Left ventricle myocardium superior (tissue), 1 donor: ENCODE measurements at regions not wholly inside any gene's neighbourhood (a gene's known extent, or its start where the extent isn't known, plus 50 kb on each side); places are given as distances from the start of the nearest gene placed in this dataset.
"Not testable (repeated sequence)": the region's sequence is repeated elsewhere in the genome, so short reads cannot be mapped to it uniquely, and the experiment has no call there.

Experiments
- ATAC-seq: fragments of 200-7000 bp; cut with Tn5 transposase; one replicate; pipeline ENCODE4 v1.9.1; 2020; ENCODE audit warnings: mild to moderate bottlenecking, moderate library complexity
- DNase-seq: peaks from one replicate; pipeline ENCODE4 v3.0.0-alpha.2; 2020
- intact Hi-C: fragments of 100-400 bp; cut with micrococcal nuclease; formaldehyde crosslinking; loops from one replicate; pipeline ENCODE4 v1.11.0; 2022
- donor health status: DM: no; HTN: yes; CAD: no; lungs with severe emphysema.

DNA sequence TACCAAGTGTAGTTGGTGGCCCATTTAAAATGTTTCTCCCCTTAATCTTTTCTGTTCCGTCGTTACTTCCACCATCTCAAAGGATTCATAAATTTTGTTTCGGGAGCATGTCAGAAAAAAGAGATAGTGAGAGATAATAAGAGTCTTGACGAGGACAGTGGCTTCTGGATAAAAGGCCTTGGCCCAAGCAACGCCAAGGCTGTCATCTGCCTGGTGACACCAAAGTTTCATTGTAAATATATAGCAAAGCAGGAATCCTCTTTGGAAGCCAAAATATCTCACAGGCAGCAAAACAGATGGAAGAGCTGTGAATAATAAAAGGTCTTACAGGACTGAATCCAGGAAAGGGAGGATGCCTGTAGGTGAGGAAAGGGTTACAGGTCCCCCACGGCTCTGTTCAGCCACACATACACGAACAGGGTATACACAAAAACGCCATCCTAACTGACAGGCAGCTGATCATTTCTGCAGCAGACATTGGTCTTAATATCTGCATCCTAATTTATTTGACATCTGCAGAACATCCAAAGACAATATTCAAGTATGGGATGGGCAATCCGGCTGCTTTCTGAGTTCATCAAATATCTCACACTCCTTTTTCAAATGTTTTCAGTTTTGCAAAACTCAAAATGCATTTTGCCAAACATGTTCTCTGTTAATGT lies 382.8 kb downstream of the OSR1 start:
- no peak for DNase-seq
- ATAC-seq, result no peak
- intact Hi-C loops, result no loop called here

DNA sequence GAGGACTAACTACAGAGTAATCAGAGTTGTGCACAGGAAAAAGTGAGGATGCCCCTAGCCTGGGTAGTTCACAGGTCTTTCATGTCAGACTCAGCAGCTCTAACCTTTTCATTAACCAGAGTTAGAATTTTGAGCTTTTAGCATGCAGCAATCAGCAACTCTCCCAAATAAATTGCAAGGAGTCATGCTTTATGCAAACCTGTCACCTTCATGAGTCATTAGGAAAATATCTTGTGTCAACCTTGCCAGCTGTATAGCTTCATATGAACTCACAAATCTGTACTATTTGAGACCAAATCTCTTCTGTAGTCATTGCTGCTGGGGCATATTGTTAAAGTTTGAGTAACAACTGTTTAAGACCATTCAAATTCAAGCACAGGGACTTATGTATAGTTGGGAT lies 382.3 kb upstream of the NT5C1B start:
- DNase-seq (no peak), ATAC-seq (no peak)
- intact Hi-C loops, result no loop called here

DNA sequence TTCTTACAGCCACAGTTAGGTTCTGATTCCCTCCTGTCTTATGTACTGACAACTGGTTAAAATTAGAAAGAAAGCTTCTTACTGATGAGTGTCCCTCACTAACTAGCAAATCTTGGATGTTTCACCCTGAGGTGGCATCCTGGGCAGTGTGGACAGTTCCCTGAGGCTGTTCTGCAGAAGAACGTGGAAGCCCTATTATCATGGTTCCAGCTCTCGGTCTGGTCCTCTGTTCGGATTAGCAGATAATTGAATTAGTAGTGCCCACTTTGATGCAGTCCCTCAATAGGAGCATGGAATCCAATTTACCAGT lies 381.7 kb upstream of the NT5C1B start:
- ATAC-seq, result no peak
- intact Hi-C loops, result no loop called here
- no peak for DNase-seq

DNA sequence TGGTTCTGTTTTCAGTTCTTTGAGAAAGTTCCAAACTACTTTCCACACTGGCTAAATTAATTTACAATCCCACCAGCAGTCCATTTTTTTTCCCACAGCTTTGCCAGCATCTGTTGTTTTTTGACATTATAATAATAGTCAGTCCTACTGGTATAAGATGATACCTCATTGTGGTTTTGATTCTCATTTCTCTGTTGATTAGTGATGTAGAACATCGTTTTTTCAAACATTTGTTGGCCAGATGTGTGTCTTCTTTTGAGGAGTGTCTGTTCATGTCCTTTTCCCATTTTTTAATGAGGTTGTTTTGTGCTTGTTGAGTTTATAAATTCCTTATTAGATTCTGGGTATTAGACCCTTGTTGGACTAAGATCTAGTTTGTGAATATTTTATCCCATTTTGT lies 376.8 kb upstream of the NT5C1B start:
- DNase-seq (no peak), ATAC-seq (no peak)
- intact Hi-C loops, result no loop called here

DNA sequence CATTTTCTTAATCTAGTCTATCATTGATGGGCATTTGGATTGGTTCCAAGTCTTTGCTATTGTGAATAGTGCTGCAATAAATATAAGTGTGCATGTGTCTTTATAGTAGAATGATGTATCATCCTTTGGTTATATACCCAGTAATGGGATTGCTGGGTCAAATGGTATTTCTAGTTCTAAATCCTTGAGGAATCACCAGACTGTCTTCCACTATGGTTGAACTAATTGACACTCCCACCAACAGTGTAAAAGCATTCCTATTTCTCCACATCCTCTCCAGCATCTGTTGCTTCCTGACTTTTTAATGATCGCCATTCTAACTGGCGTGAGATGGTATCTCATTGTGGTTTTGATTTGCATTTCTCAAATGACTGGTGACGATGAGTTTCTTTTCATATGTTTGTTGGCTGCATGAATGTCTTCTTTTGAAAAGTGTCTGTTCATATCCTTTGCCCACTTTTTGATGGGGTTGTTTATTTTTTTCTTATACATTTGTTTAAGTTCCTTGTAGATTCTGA lies 374.4 kb upstream of the NT5C1B start:
- DNase-seq, intact Hi-C loops, ATAC-seq: not testable (repeated sequence)

DNA sequence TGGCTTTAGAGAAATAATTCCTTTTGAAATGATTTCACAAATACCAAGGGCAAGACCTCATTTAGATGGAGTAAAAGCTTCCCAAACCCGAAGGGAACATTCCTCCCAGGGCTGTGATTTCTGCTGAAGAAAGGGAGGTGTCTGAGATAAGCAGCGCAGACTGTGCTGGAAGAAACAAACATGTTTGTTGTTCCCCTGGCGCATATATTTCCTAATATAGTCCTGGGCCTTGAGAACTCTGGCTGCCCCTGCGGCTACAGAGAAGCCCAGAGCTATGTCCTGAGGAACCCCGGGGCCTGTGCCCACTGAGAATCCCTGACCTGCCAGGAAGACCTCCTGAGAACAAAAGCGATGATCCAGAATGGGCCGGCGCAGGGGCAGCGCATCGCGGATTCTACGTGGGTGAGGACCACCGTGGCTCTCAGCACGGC lies 372.6 kb upstream of the NT5C1B start:
- intact Hi-C loops, result no loop called here
- ATAC-seq (peak; percentile 17), DNase-seq (peak; percentile 33)

DNA sequence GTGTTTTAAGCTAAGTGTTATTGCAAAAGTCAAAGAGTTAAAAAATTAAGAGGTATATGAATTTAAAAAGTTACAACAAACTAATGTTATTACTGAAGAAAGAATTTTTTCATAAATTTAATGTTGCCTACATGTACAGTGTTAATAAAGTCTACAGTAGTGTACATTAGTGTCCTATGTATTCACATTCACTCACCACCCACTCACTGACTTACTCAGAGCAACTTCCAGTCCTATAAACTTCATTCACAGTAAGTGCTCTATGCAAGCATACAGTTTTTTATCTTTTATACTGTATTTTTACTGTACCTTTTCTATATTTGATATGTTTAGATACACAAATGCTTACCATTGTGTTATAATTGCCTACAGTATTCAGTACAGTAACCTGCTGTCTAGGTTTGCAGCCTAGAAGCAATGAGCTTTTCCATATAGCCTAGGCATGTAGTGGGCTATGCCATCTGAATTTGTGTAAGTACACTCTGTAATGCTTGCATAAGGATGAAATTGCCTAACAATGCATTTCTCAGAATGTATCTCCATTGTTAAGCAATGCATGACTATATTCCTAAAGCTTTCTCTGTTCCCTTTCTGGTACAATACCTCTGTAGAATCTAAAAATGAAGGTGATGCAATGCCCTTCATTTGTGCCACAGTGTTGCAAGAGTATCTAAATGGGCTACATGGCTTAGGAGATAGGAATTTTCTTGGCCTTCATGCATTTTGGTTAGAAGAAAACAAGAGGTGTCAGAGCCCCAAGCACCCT lies 370.8 kb upstream of the NT5C1B start:
- DNase-seq, result no peak
- ATAC-seq, result no peak
- intact Hi-C loops, result no loop called here

DNA sequence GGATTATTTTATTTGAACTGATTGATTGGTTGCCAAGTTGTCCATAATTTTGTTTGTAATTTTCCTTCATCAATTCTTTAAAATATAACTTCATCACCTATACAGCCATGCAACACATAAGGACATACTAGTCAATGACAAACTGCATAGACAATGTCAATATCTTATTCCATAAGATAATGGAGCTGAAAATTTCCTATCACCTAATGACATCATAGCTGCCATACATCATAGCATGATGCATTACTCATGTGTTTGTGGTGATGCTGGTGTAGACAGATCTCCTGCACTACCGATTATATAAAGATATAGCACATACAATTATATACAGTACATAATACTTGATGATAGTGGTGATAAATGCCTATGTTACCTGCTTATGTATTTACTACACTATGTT lies 369.8 kb upstream of the NT5C1B start:
- no peak for ATAC-seq
- intact Hi-C loops, result no loop called here
- no peak for DNase-seq

DNA sequence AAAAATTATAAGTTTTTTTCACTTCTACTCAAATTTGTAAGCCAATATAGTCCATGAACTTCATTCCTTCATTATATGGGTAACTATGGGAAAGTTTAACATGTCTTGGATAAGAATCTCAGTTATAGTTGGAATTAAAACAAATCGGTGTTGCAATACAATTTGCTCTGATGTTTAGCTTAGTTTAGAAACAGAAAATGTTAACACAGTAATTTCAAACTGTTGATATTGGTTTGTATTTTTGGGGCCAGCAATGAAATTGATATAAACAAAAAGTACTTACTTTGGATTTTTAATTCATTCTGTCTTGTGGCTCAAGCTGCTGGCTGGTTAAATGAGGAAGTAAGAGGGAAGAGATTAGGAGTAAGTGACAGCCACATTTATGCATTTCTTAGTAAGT lies 368.5 kb upstream of the NT5C1B start:
- ATAC-seq (no peak), DNase-seq (no peak)
- intact Hi-C loops, result no loop called here

DNA sequence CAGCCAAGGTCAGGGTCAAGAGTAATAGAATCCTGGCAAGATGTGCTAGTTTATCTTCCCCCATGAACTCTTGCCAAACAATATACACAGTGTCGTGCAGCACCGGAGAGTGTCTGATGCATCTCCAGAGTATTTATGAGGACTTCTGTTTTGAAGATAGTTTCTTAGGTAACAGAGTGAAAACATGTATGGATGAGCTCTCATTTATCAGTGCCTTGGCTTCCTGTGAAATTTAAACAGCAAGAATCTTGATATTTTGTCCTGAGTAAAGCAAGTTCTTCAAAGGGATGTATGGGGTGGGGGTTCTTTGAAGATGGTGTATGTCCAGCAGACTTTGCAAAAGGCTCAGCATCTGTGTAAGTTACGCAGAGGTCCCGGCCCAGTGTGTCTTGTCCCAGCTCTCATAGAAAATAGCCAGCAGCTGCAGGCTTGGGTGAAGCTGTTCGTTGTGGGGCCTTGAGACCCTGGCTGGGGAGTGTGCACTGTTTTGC lies 361.0 kb upstream of the NT5C1B start:
- intact Hi-C loops, result no loop called here
- ATAC-seq (peak; percentile 47), DNase-seq (no peak)

DNA sequence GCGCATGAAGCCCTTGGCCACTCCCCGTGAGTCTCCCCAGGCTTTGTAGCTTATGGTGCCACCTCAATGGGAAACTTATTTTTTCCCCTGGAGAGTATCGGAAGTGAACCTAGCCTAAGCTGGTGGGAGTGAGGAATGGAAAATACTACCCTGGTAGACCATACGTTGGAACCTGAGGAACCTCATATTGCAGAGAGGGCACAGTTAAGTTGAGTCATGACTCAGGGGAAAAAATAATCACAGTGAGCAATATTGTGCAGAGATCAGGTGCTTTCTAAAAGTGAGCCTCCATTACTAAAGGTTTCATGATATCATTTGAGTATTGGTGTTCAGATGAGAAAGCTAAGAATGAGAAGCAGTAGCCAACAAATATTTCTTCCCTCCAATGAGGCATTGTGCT lies 360.5 kb upstream of the NT5C1B start:
- DNase-seq (no peak), ATAC-seq (no peak)
- intact Hi-C loops, result no loop called here

DNA sequence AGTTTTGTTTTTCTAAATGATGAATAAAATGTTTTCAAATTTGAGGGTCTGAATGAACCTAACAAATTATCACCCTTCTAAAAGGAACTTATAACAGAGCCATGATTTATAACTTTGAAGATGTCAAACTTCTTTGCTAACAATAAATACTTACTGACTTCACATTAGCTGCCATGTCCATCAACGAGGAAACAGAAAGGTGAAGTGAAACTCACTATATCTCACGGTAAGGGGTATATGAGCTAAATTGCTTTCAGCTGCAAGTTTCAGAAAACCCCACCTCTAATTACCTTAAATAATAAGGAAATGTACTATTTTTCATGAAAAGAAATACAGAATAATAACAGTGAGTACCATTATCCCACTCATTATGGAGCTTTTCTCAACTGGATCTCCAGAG lies 350.8 kb upstream of the NT5C1B start:
- DNase-seq (no peak), ATAC-seq (no peak)
- intact Hi-C loops, result no loop called here

DNA sequence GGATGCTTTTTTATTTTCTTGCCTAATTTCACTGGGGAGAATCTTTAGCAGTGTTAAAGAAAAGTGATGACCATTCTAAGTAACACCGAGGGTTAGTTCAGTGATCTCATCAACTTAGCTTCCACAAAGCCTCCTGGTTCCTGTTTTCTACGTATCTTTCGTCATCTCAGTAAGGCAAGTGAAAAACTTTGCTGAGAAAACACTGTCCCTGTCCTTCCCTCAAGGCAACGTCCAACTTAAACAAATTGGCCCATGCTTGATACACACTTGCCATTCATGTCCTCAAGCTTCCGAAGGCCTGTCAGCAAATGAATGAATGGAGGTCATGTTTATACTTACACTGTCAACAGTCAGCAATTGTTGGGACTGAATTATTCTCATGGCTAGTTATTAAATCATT lies 350.4 kb upstream of the NT5C1B start:
- ATAC-seq, intact Hi-C loops, DNase-seq: not testable (repeated sequence)

DNA sequence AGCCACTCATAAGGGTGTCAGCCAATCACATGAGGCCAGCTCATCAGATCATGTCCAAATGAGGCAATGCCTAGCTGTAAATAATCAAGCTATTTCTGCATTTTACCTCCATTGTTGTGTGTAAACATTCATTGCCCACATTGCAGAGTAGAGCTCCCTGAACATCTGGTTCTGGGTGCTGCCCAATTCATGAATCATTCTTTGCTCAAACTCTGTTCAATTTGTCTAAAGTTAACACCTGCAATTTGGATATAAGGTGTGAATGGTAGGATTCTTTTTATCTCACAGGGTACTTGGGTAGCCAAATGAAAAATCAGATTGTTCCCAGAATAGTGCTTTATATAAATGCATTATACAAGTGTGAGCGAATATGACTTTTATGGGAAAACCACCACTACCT lies 345.5 kb upstream of the NT5C1B start:
- intact Hi-C loops, result no loop called here
- DNase-seq, result no peak
- no peak for ATAC-seq

DNA sequence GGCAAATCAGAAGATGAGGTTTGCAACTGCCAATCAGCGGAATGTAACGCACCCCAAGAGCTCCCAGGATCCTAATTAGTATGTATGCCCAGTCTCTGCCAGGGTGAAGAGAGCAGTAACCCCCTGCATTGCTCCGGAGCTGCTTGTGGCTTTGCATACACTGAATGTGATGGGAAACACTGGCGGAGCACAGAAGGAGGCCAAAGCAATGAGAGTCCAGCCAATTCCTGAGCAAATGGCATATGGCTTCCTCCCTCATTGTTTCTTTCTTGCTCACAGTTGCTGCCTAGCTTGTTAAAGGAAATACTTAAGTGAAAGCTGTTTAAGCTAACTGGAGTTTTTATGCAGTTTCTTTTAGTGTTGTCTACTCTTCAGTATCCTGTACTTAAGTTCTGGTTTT lies 343.5 kb upstream of the NT5C1B start:
- intact Hi-C loops, result no loop called here
- no peak for DNase-seq
- no peak for ATAC-seq

DNA sequence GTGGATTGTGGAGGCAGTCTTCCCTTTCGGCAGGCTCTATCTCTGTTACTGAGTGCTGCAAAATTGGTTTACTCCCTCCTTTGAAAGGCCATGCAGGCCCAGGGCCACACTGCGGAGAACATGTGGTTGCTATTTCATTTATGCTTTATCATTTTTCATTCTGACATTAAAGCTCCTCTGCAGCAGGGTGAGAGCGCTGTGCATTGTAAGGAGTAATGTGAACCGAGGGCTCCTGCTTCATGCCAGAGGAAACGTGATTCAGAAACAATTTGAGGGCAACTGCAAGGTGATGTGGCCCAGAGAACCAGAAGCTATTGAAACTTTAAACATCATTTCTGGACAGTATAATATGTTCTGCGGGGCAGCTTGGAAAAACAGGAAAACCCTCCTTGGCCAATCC lies 341.6 kb upstream of the NT5C1B start:
- intact Hi-C loops, result no loop called here
- DNase-seq (no peak), ATAC-seq (no peak)

DNA sequence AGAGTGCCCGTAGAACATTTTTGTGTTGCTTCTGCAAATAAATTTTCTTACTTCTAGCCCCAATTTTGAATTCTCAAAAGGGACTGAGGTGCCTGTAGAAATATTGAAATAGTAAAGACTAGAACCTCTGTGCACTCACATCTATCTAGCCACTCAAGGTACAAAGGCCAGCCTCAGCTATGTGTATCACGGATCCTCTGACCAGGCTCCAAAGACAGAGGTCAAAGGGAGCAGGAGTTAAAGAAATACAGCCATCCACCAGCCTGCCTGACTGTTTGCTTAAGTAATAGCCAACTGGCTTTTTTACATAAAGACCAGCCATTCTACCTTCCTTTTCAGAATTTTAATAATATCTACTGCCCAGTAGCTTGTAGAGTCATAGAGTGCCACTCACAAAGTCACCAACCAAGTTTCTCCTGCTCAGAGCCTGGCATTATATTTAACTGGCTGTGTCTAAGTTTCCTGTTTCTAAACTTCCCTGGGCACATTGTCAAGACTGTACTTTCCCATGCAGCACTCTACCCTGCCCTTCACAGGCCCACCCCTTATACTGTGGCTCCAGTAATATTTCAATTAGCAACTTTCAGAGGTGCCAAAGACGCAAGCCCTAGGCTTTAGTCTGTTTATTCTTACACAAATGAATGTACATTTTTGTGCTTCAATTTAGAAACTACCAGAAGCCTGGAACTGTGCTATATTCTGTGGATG lies 338.3 kb upstream of the NT5C1B start:
- peak; percentile 95 for ATAC-seq
- intact Hi-C loops, result no loop called here
- no peak for DNase-seq

DNA sequence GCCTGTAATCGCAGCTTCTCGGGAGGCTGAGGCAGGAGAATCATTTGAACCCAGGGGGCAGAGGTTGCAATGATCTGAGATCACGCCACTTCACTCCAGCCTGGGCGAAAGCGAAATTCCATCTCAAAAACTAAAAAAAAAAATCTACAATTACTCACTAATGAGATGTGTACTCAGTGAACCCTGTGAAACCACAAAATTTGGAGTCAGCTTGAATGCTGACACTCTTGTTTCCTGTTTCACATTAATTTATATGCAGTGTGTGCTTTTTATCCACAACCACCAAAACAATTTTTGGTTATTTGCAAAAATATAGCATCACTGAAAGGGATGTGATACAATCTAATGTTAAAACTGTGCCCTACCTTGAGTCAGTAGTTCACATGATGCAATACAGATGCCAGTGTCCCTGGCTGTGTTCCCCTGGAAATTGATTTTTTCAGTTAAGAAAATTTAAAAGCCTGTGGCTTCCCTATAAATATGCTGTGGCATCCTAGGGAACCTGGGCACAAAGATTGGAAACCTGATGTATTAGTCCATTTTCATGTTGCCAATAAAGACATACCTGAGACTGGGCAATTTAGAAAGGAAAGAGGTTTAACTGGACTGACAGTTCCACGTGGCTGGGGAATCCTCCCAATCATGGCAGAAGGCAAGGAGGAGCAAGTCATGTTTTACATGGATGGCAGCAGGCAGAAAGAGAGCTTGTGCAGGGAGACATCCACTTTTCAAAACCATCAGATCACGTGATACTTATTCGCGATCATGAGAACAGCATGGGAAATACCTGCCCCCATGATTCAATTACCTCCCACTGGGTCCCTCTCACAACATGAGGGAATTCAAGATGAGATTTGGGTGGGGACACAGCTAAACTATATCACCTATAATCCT lies 337.5 kb upstream of the NT5C1B start:
- ATAC-seq, result no peak
- intact Hi-C loops, result no loop called here
- DNase-seq, result no peak

DNA sequence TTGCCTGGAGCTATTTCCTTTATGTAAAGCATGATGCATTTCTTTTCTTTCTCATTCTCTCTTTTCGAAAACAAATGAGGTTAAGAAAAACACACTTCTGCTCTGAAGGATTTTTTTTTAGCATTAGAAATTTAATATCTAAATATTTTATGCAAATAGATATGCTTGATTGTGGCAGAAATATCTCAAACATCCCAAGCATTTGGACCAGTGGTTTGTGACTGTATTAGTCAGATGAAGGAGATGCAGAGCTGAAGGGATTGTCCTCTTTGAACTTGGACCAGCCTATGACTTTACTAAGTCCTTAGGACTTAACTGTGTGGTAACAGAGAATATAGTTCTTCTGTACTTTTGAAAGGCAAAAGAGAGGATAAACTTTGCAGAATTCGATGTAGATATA lies 335.9 kb upstream of the NT5C1B start:
- intact Hi-C loops, result no loop called here
- no peak for ATAC-seq
- DNase-seq, result no peak
